Spleen (tissue), 11 donors: ENCODE measurements at regions not wholly inside any gene's neighbourhood (a gene's known extent, or its start where the extent isn't known, plus 50 kb on each side); places are given as distances from the start of the nearest gene placed in this dataset.
"Not testable (repeated sequence)": the region's sequence is repeated elsewhere in the genome, so short reads cannot be mapped to it uniquely, and the experiment has no call there.

Source experiments
- DNase-seq: peaks from one replicate; pipeline ENCODE4 v3.0.0-alpha.2; 2020
- H3K27ac ChIP-seq, 8 donors: fragments of 200-600 bp; sonication (generic) in 7 of 8; 1 replicate in 4 of 8; 2 replicates in 4 of 8; pipeline versions ENCODE4 v1.5.0 to v1.8.0; 2016 to 2021; ENCODE audit warnings: inconsistent platforms in 4 of 8, mild to moderate bottlenecking in 4 of 8, moderate library complexity in 1 of 8
- H3K27me3 ChIP-seq, 7 donors: fragments of 200-600 bp; sonication (generic) in 6 of 7; replicated peaks in 1 of 7; 1 replicate in 4 of 7; 2 replicates in 3 of 7; pipeline versions ENCODE4 v1.5.0 to v1.8.0; 2016 to 2021; ENCODE audit warnings: inconsistent platforms in 3 of 7, mild to moderate bottlenecking in 1 of 7
- H3K36me3 ChIP-seq, 6 donors: fragments of 200-600 bp; sonication (generic) in 5 of 6; 1 replicate in 4 of 6; 2 replicates in 2 of 6; pipeline versions ENCODE4 v1.5.0 to v1.8.0; 2016 to 2021; ENCODE audit warnings: inconsistent platforms in 2 of 6
- H3K4me1 ChIP-seq, 6 donors: fragments of 200-600 bp; sonication (generic) in 5 of 6; 1 replicate in 3 of 6; 2 replicates in 3 of 6; pipeline versions ENCODE4 v1.5.0 to v1.8.0; 2016 to 2021; ENCODE audit warnings: inconsistent platforms in 3 of 6
- H3K4me3 ChIP-seq, 8 donors: fragments of 200-600 bp; sonication (generic) in 7 of 8; 1 replicate in 4 of 8; 2 replicates in 4 of 8; pipeline versions ENCODE4 v1.5.0 to v1.8.0; 2016 to 2021; ENCODE audit warnings: inconsistent platforms in 4 of 8, mild to moderate bottlenecking in 4 of 8, moderate library complexity in 2 of 8
- H3K9me3 ChIP-seq, 8 donors: fragments of 200-600 bp; sonication (generic) in 7 of 8; 1 replicate in 4 of 8; 2 replicates in 4 of 8; pipeline versions ENCODE4 v1.5.0 to v1.8.0; 2016 to 2021; ENCODE audit warnings: inconsistent platforms in 4 of 8
- CTCF ChIP-seq, 11 experiments: fragments of 200-600 bp in 7 of 11; fragments of 450-650 bp in 4 of 11; sonication (generic) in 4 of 11; IDR thresholded peaks in 8 of 11; conservative IDR thresholded peaks in 3 of 11; 1 replicate in 7 of 11; 2 replicates in 4 of 11; pipeline versions ENCODE4 v1.4.0 to v1.8.0; 2016 to 2021; ENCODE audit warnings: antibody characterized with exemption in 11 of 11, inconsistent platforms in 4 of 11, mild to moderate bottlenecking in 1 of 11
- POLR2A ChIP-seq, 3 donors: fragments of 450-650 bp; IDR thresholded peaks; one replicate each; pipeline ENCODE4 v1.5.1; 2017; ENCODE audit warnings: antibody characterized with exemption in 3 of 3, mild to moderate bottlenecking in 1 of 3
- POLR2AphosphoS5 ChIP-seq, 3 donors: sonication (generic); formaldehyde crosslinking; IDR thresholded peaks; one replicate each; pipeline ENCODE4 v1.5.1; 2017; ENCODE audit warnings: antibody characterized with exemption in 3 of 3
- WGBS, 5 donors: extraction: QIAGEN DNeasy Blood & Tissue Kit in 3 of 5; methylation state at CpG; one replicate each; pipeline versions ENCODE4 v1.1.5 to v1.1.7; 2013 to 2018; 5-methylcytosine and 5-hydroxymethylcytosine counted together
- intact Hi-C: fragments of 100-400 bp; cut with DNase I; formaldehyde crosslinking; loops from one replicate; pipeline ENCODE4 v1.15.0; 2023; ENCODE audit warnings: low total_unique reads
- donor health status: healthy with polysubstance abuse.
- donor health status: DM: no; HTN: no; CAD: no; lungs with moderate emphysema.
- donor health status: DM: no; HTN: no; CAD: no.
- donor health status: Bipolar disorder and iron deficiency.
- donor health status: healthy.
- donor health status: DM: no; HTN: no; CAD: no.
- donor health status: DM: yes; HTN: yes; CAD: no.

- H3K36me3 ChIP-seq, H3K9me3 ChIP-seq, intact Hi-C loops, H3K27me3 ChIP-seq, H3K4me3 ChIP-seq, H3K27ac ChIP-seq: not testable (repeated sequence)
- 20 to 44% (median 24%) methylated on average over 7 to 8 of the region's 8 CpGs for WGBS, 5 donors
- peak; percentile 87 for DNase-seq
- H3K4me1 ChIP-seq, result peaks cover 0 to 25% (median 7%) of the 10 kb centered on the region in 6 donors
- TF ChIP-seq POLR2AphosphoS5 (IDR thresholded peaks at IDR 0.05) (peak in 1 of 3 donors; percentile 41), CTCF (IDR thresholded peaks at IDR 0.05 in 8 of 11, conservative IDR thresholded peaks at IDR 0.05 in 3 of 11) (peak in 2 of 11 experiments; percentile 14 to 23)
Observed at GRCh38 chr14:105981517-105982302, 455.3 kb downstream of the TMEM121 start.

DNA sequence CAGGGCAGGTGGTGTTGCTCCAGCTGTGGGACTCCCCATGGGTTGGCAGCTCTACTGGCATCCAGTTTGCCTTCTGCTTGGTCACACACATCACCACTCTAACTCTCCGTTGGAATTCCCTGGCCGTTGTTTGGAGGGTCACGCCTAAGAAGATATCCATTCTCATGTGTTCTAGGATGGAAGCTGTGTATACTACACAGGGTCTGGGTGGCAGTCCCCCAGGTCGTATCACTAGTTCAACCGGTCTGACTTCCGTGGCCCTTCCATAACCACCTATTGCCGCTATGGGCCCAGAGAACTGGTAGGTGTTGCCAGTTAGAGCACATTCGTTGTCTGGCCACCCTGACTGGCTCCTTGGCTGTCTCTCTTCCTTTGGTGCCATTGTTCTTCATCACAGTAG is 456.3 kb downstream of the TMEM121 start:
- no peak for DNase-seq
- WGBS, 5 donors, result 88 to 93% (median 92%) methylated on average over 3 to 8 of the region's 8 CpGs
- Histone ChIP-seq H3K27me3 (no peaks in the 10 kb centered on the region), H3K36me3 (no peaks in the 10 kb centered on the region), H3K9me3 (no peaks in the 10 kb centered on the region), H3K4me1 (peaks cover 0 to 34% (median 12%) of the 10 kb centered on the region in 6 donors), H3K4me3 (no peak overlapping the region), H3K27ac (no peak overlapping the region)
- TF ChIP-seq POLR2AphosphoS5 (IDR thresholded peaks at IDR 0.05) (no peak), CTCF (IDR thresholded peaks at IDR 0.05 in 8 of 11, conservative IDR thresholded peaks at IDR 0.05 in 3 of 11) (no peak), POLR2A (IDR thresholded peaks at IDR 0.05) (no peak)
- intact Hi-C loops, result no loop called here

DNA sequence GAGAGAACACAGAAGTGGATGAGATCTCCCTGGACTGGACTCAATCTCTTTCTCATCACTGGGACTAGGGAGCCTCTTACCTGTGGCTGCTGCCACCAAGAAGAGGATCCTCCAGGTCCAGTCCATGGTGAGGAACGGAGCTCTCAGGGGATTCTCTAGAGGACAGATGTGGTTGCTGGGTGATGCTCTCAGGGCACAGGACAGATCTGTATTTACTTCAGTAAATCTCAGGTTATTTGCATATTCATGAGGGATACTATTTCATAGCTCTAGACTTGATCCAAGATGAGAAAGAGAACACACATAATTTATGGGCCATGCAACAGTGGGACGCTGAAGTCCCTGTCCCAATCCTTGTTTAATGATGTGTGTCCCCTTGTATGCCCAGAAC is 460.5 kb downstream of the TMEM121 start:
- Histone ChIP-seq H3K27me3 (no peaks in the 10 kb centered on the region), H3K36me3 (no peaks in the 10 kb centered on the region), H3K9me3 (no peaks in the 10 kb centered on the region), H3K4me1 (peaks cover 0 to 24% (median 8%) of the 10 kb centered on the region in 6 donors), H3K4me3 (no peak overlapping the region), H3K27ac (peak overlapping the region in 4 of 8 donors; percentile 18 to 70 (median 53))
- 70 to 89% (median 82%) methylated on average over 2 of the region's 2 CpGs for WGBS, 5 donors
- no peak for TF ChIP-seq POLR2AphosphoS5 (IDR thresholded peaks at IDR 0.05)
- TF ChIP-seq CTCF (IDR thresholded peaks at IDR 0.05 in 8 of 11, conservative IDR thresholded peaks at IDR 0.05 in 3 of 11), result no peak
- TF ChIP-seq POLR2A (IDR thresholded peaks at IDR 0.05), result no peak
- intact Hi-C loops, result no loop called here
- no peak for DNase-seq

DNA sequence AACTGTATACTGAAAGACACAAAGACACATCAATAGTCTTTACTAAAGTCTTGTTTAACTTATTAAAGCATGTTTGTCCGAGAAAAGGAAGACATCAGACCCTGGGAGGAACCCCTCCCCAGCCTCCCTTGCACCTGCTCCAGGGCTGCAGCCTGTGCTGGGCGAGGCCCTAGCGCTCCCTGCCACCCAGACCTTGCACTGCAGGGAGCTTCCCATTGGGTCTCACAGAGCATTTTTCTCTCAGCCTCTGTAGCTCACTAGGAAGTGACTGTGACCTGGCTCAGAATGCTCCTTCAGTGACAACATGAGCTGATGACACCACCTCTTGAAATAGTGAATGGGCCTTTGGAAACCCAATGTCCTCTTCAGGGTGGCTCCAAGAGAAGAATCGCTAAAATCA is 461.2 kb downstream of the TMEM121 start:
- H3K9me3 ChIP-seq, result no peaks in the 10 kb centered on the region
- peak overlapping the region in 1 of 8 donors; percentile 70 for H3K27ac ChIP-seq
- H3K36me3 ChIP-seq, result no peaks in the 10 kb centered on the region
- DNase-seq, result no peak
- H3K27me3 ChIP-seq, result no peaks in the 10 kb centered on the region
- no peak overlapping the region for H3K4me3 ChIP-seq
- 68 to 74% (median 73%) methylated on average over 3 to 4 of the region's 4 CpGs for WGBS, 5 donors
- H3K4me1 ChIP-seq, result peaks cover 0 to 20% (median 6%) of the 10 kb centered on the region in 6 donors
- intact Hi-C loops, result no loop called here
- TF ChIP-seq POLR2A (IDR thresholded peaks at IDR 0.05) (no peak), CTCF (IDR thresholded peaks at IDR 0.05 in 8 of 11, conservative IDR thresholded peaks at IDR 0.05 in 3 of 11) (no peak), POLR2AphosphoS5 (IDR thresholded peaks at IDR 0.05) (no peak)
